Activated CD4-positive, alpha-beta T cell treated with anti-CD3 and anti-CD28 coated beads, Interleukin-2, amount 10 ng/mL, durations not matched to agents 24 days and 14 days (primary cell): ENCODE measurements at regions not wholly inside any gene's neighbourhood (a gene's known extent, or its start where the extent isn't known, plus 50 kb on each side); places are given as distances from the start of the nearest gene placed in this dataset.
"Not testable (repeated sequence)": the region's sequence is repeated elsewhere in the genome, so short reads cannot be mapped to it uniquely, and the experiment has no call there.

ENCODE experiments used
- DNase-seq: peaks from one replicate; pipeline ENCODE4 v3.0.0; 2022
- H3K27ac Mint-ChIP-seq: one replicate; pipeline ENCODE4 v1.8.0; 2022; ENCODE audit warnings: mild to moderate bottlenecking, mixed read lengths
- H3K27me3 Mint-ChIP-seq: one replicate; pipeline ENCODE4 v1.8.0; 2022; ENCODE audit warnings: mixed read lengths
- H3K36me3 Mint-ChIP-seq: one replicate; pipeline ENCODE4 v1.8.0; 2022; ENCODE audit warnings: low read depth, mild to moderate bottlenecking, mixed read lengths
- H3K4me1 Mint-ChIP-seq: one replicate; pipeline ENCODE4 v1.8.0; 2021; ENCODE audit warnings: mixed read lengths
- H3K4me3 Mint-ChIP-seq: one replicate; pipeline ENCODE4 v1.8.0; 2022; ENCODE audit warnings: mild to moderate bottlenecking, moderate library complexity, mixed read lengths
- H3K9me3 Mint-ChIP-seq: one replicate; pipeline ENCODE4 v1.8.0; 2021; ENCODE audit warnings: mixed read lengths
- intact Hi-C: fragments of 100-400 bp; cut with micrococcal nuclease; formaldehyde crosslinking; loops from one replicate; pipeline ENCODE4 v1.15.1; 2023

DNA sequence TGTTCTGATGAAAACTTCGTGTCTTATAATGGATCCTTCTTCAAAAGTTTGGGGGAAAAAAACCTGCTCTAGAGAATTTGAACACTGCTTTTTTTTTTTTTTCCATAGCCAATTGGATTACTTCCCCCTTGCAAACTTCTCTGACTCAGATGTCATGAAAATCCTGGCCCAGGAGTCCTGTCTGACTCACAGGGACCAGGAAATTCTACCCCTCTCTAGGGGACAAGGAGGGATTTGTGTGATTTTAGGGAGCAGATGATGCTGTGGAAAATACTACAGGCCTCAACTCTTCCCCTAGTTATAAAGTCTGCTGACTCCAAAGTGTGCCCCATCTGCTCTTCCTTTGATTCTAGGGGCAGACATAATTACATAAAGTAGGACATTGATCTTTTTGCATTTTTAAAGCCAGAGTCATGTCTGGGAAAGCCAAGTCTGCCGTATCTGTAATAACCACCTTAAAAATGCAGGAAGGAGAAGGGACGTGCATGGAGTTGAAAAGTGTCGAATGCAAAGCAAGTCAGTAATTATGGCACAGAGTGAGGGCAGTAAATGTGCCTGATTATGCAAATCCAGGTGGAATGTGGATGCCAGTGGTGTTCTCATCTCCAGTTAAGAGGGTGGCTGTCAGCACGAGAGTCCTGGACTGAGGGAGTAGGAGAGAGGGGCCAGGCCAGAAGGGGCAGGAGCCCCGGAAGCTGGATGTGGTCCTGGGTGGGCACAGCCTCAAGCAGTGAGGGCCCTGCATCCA lies 144.3 kb upstream of the SULF2 start:
- Mint-ChIP-seq H3K27ac (no peak overlapping the region), H3K9me3 (no peaks in the 10 kb centered on the region), H3K27me3 (no peaks in the 10 kb centered on the region), H3K4me3 (no peak overlapping the region), H3K4me1 (no peaks in the 10 kb centered on the region), H3K36me3 (no peaks in the 10 kb centered on the region)
- intact Hi-C loops = no loop called here
- no peak for DNase-seq

DNA sequence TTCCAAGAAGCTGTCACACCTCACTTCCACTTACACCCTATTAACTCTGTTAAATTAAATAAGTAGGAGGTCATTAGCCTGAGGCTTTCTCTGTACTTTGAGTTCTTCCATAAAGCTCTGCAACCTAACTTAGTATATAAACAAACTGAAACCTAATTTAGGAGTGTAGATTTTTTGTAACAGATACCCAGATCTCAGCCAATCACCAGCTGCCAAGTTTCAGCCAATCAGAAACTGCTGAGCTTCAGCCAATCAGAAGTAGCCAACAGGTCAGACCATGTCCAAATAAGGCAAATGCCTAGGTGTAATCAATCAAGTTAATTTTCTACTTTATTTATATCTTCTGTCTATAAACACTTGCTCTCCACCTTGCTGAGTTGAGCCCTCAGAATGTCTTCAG lies 142.7 kb upstream of the SULF2 start:
- H3K4me1 Mint-ChIP-seq = no peaks in the 10 kb centered on the region
- no peak overlapping the region for H3K27ac Mint-ChIP-seq
- H3K4me3 Mint-ChIP-seq = no peak overlapping the region
- H3K27me3 Mint-ChIP-seq = peaks cover 2% of the 10 kb centered on the region
- H3K9me3 Mint-ChIP-seq = no peaks in the 10 kb centered on the region
- no peaks in the 10 kb centered on the region for H3K36me3 Mint-ChIP-seq
- DNase-seq = no peak
- intact Hi-C loops = no loop called here

DNA sequence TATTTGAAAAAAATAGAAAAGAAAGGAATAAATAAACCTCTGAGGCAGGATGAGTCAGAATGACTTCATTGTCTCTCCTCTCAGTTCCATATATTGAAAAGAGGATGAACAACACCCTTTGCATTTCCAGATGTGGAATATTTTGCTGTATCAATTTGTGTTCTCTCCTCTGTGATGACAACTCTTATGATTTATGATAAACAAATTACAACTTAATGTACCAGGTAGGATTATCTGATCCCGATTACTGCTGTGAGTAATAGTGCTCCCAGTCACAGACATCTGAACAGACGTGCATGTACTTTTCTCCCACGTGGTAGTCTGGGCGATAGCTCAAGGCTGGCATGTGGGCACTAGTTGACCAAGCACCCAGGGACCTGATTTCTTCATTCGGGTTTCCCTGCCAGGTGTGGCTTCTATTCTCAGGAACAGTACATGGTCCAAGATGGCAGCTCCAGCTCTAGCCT lies 142.1 kb upstream of the SULF2 start:
- intact Hi-C loops = no loop called here
- DNase-seq = no peak

DNA sequence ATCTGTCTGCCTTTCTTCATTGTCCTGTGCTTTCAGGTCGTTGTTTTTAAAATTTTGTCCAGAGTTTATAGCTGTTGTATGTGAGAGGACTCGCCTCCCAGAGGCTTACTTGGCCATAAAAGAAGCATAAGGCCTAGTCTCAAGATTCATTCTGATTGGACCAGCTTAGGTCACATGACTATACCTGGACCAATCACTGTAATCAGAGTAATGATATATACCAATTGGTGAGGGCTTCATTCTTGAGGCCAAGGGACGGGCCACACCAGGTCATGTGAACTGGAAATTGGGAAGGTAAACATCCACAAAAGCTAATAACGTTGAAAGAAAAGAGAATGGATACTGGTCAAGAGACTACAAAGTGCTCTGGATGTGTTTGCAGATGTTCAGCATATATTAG lies 141.4 kb upstream of the SULF2 start:
- intact Hi-C loops = no loop called here
- no peak for DNase-seq
- H3K4me3 Mint-ChIP-seq = no peak overlapping the region
- no peaks in the 10 kb centered on the region for H3K9me3 Mint-ChIP-seq
- H3K27ac Mint-ChIP-seq = no peak overlapping the region
- no peaks in the 10 kb centered on the region for H3K4me1 Mint-ChIP-seq
- H3K27me3 Mint-ChIP-seq = peaks cover 6% of the 10 kb centered on the region
- no peaks in the 10 kb centered on the region for H3K36me3 Mint-ChIP-seq

More for the DNA sequence above, 142.1 kb upstream of the SULF2 start:
- no peak overlapping the region for H3K27ac Mint-ChIP-seq
- no peak overlapping the region for H3K4me3 Mint-ChIP-seq
- no peaks in the 10 kb centered on the region for H3K36me3 Mint-ChIP-seq
- no peaks in the 10 kb centered on the region for H3K4me1 Mint-ChIP-seq
- H3K9me3 Mint-ChIP-seq = no peaks in the 10 kb centered on the region
- H3K27me3 Mint-ChIP-seq = peaks cover 4% of the 10 kb centered on the region

DNA sequence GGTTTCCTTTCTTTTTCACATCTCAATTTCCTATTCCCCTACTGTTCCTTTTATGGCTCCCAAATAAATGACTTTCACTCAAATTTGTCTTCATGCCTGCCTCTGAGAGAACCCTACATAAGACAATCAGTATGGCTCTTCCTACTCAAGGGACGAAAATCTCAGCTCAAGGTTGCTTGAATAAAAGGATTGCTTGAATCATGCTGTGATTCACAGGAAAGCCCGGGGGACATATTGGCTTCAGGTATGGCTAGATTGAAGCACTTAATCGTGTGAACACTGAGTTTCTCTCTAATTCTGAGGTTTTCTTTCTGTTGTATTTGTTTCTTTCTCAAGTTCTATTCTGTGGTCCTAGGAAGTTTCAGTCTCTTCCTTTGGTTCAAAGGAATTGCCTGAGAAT lies 140.3 kb upstream of the SULF2 start:
- Mint-ChIP-seq H3K4me3 (no peak overlapping the region), H3K9me3 (no peaks in the 10 kb centered on the region), H3K4me1 (no peaks in the 10 kb centered on the region), H3K27me3 (peaks cover 6% of the 10 kb centered on the region), H3K36me3 (no peaks in the 10 kb centered on the region), H3K27ac (no peak overlapping the region)
- intact Hi-C loops = no loop called here
- no peak for DNase-seq

DNA sequence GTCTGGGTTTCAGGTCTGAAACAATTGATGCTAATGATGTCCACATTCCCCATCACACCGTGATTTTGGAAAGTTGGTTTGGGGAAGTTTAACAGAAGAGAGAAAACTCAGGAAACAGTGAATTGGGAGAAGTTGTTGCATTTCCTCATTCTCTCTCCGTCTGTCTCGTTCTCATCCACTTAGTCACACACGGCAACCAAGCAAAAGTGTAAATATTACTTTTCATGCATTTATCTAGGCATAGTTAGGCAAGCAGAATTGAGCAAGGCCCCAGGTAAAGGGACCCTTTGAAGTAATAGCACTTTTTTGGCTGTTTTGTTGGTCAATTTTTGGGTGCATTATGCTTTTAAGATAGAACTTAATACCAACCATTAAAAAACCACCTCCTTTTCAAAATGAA lies 137.0 kb upstream of the SULF2 start:
- Mint-ChIP-seq H3K27me3 (peaks cover 6% of the 10 kb centered on the region), H3K4me3 (no peak overlapping the region), H3K36me3 (no peaks in the 10 kb centered on the region), H3K27ac (no peak overlapping the region), H3K4me1 (no peaks in the 10 kb centered on the region), H3K9me3 (peaks cover 6% of the 10 kb centered on the region)
- DNase-seq = no peak
- intact Hi-C loops = no loop called here

DNA sequence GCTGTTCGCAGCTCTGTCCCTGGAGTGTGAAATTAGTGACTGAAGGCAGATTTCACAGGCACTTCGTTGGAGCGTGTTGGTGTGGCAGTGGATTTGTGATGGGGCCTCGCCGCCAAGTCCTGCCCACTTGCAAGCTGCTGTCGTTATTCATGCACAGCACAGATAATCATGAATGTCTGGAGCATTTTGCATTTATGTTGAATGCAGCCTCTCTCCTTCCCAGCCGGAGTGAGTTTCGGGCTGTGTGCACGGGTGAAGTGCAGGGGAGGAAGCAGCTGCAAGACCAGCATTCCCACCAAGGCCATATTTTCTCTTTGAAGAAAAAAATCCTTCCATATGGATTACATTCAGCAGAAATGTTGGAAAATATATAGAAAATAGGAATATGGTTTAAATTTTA lies 136.5 kb upstream of the SULF2 start:
- H3K27me3 Mint-ChIP-seq, H3K4me1 Mint-ChIP-seq, H3K36me3 Mint-ChIP-seq, H3K27ac Mint-ChIP-seq, DNase-seq, H3K4me3 Mint-ChIP-seq, H3K9me3 Mint-ChIP-seq, intact Hi-C loops: not testable (repeated sequence)

DNA sequence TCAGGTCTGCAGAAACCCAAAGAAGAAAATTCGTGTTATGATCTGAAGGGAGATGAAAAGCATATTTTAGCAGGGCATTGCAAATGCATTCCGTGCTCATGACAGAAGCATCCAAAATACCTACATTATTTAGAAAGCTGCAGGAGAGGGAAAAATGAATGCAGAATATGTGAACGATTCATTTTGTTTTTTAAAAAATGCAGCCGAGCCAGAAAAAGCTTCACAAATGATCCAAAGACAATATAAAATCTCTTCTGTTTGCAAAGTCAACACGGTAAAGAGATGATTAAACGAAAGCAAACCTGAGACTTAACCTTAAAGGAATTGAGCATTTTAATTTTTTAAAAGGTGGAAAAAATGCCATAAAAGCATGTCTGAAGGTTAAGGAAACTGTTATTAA lies 136.1 kb upstream of the SULF2 start:
- H3K9me3 Mint-ChIP-seq = peaks cover 12% of the 10 kb centered on the region

DNA sequence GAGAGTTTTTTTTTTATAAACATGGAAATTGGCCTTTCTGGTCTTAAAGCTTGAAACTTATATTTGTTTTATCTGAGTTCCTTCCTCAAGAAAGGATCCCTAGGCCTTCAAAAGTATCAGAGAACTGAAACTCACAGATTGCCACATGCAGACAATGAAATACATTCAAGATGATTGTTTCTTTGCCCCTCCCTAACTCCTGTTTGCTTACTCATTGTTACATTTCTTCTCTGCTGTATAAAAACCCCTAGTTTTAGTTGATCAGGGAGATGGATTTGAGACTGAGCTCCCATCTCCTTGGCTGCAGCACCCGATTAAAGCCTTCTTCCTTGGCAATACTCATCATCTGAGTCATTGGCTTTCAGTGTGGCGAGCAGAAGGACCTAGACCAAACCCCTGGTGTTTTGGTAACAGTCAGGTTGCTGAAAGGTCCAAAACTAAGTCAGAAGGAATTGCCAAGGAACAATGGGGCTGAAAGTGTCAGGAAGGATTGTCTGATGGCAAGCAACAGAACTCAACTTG lies 132.3 kb upstream of the SULF2 start:
- no peaks in the 10 kb centered on the region for H3K36me3 Mint-ChIP-seq
- H3K4me3 Mint-ChIP-seq = no peak overlapping the region
- intact Hi-C loops = no loop called here
- peaks cover 3% of the 10 kb centered on the region for H3K27me3 Mint-ChIP-seq
- no peak overlapping the region for H3K27ac Mint-ChIP-seq
- H3K9me3 Mint-ChIP-seq = peaks cover 13% of the 10 kb centered on the region
- DNase-seq = no peak
- H3K4me1 Mint-ChIP-seq = no peaks in the 10 kb centered on the region

More for the DNA sequence above, 136.1 kb upstream of the SULF2 start:
- H3K4me3 Mint-ChIP-seq = no peak overlapping the region
- no peaks in the 10 kb centered on the region for H3K4me1 Mint-ChIP-seq
- H3K36me3 Mint-ChIP-seq = no peaks in the 10 kb centered on the region
- intact Hi-C loops = no loop called here
- no peak overlapping the region for H3K27ac Mint-ChIP-seq
- H3K27me3 Mint-ChIP-seq = peaks cover 6% of the 10 kb centered on the region
- no peak for DNase-seq

DNA sequence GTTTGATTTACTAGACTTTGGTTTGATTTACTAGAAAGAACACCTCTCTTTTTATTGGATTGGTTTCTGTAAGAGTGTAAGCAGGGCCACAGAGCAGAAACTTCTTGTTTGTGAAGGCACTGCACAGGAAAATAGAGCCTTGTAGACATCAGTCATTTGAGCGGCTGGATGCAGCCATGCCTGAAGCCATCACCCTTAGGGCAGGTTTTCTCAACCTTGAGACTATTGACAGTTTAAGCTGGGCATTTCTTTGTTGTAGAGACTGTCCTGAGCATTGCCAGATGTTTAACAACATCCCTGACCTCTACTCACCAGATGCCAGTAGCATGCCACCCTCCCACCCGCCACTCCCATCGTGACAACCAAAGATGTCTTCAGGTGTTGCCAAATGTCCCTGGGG lies 130.2 kb upstream of the SULF2 start:
- intact Hi-C loops = no loop called here
- Mint-ChIP-seq H3K9me3 (peaks cover 13% of the 10 kb centered on the region), H3K27me3 (no peaks in the 10 kb centered on the region), H3K4me1 (no peaks in the 10 kb centered on the region), H3K36me3 (no peaks in the 10 kb centered on the region), H3K27ac (no peak overlapping the region), H3K4me3 (no peak overlapping the region)
- no peak for DNase-seq

DNA sequence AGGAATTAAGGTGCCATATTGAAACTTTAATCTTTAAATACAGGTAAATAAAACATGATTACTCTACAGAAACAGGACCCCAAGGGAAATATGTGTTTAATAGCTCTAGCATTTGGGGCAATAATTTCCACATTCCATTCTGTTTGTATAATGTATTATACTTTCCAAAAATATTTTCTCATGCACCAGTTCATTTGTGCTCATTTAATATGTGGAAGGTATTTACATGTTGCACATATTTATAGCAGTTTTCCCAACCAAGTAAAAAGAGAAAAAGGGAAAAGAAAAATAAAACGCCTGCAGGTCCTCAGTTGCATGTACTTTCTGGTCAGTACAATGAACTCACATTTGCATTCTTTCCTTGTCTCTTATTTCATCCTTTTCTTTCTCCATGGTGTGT lies 129.5 kb upstream of the SULF2 start:
- Mint-ChIP-seq H3K4me3 (no peak overlapping the region), H3K27me3 (no peaks in the 10 kb centered on the region), H3K27ac (no peak overlapping the region), H3K9me3 (peaks cover 11% of the 10 kb centered on the region), H3K36me3 (no peaks in the 10 kb centered on the region), H3K4me1 (no peaks in the 10 kb centered on the region)
- no peak for DNase-seq
- intact Hi-C loops = no loop called here

DNA sequence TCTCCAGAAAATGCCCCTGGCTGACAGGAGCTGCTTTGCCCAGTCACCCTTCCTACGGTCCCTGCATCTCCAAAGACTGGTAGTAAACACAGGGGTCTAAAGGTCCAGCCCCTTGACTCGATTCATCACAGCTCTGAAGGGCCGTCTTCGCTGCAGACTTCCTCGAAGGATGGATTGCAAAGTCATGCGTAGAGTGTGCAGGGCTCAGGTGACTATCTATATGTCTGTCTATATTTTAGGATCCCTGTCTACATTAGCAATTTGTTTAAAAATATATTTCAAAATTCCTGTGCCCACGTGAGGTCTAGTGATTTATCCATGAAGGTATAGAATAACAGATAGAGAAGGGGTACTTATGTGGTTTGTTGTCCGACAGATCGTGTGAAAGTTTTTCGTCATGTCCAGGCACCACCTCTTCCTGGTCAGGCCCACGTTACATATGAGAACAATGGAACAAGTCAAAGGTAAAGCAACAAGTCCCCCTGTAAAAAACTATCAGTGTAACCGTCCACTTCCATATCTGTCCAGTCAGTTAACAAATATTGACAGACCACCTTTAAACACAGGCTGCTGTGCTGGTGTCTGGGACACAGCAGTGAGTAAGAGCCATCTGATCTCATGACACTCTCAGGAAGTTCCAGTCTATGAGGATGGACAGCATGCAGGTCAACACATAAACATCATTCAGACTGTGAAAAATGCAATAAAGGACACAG lies 127.7 kb upstream of the SULF2 start:
- H3K27me3 Mint-ChIP-seq, intact Hi-C loops, H3K4me3 Mint-ChIP-seq, H3K27ac Mint-ChIP-seq, DNase-seq, H3K36me3 Mint-ChIP-seq, H3K4me1 Mint-ChIP-seq, H3K9me3 Mint-ChIP-seq: not testable (repeated sequence)

DNA sequence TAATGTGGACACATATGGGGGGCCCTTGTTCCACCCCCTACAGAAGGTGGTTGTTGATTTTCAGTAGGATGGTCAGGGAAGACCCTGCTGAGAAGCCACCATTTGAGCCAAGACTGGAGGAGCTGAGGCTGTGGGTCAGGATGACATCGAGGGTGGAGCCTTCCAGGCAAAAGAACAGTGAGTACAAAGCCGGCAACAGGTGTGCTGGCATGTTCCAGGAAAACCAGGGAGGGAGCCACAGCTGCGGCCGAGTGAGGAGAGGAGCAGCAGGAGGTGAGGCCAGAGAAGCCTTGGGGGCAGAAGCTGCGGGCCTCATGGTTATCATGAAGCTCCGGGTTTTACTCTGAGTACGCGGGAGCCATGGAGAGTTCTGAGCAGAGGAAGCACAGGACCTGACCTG lies 126.9 kb upstream of the SULF2 start:
- H3K4me1 Mint-ChIP-seq, H3K4me3 Mint-ChIP-seq, H3K27ac Mint-ChIP-seq, H3K36me3 Mint-ChIP-seq, H3K9me3 Mint-ChIP-seq, intact Hi-C loops, DNase-seq, H3K27me3 Mint-ChIP-seq: not testable (repeated sequence)

DNA sequence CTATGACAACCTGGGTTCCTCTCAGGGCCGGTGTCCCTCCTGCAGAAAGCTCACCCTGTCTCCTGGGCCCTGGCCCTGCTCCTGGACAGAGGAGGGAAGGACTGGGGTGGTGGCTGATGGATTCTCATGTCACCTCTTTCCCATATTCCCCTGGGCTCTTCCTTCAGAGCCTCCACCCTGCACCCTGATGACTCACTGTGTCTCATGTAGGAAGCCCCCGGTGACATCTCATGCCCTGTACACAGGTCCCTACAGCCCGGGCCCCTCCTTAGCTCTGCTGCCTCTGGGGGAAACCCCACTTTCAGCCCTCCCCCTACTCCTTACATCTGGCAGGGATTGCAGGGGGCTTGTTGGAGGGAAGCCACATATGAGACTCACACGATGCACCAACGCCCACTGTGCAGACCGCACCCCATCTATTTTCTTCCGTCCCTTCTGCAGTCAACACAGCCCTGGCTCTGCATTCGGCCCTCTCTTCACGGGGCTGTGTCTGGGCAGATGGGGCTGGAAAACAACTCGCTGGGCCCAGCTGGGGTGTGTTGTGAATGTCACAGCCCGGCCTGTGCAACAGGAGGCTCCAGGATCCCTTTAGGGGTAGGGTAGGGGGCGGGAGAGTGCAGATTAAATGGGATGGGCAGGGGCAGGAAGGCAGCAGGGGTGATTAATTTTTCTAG lies 124.6 kb upstream of the SULF2 start:
- H3K27me3 Mint-ChIP-seq, H3K27ac Mint-ChIP-seq, H3K9me3 Mint-ChIP-seq, DNase-seq, H3K4me1 Mint-ChIP-seq, intact Hi-C loops, H3K36me3 Mint-ChIP-seq, H3K4me3 Mint-ChIP-seq: not testable (repeated sequence)
